GM12891 (cell line): ENCODE measurements at regions not wholly inside any gene's neighbourhood (a gene's known extent, or its start where the extent isn't known, plus 50 kb on each side); places are given as distances from the start of the nearest gene placed in this dataset.
"Not testable (repeated sequence)": the region's sequence is repeated elsewhere in the genome, so short reads cannot be mapped to it uniquely, and the experiment has no call there.

Source experiments
- DNase-seq: peaks from one replicate; pipeline ENCODE4 v3.0.0; 2011; ENCODE audit warnings: low spot score; ENCODE audit not compliant: insufficient read length
- FAIRE-seq: peaks from 2 replicates; lab custom pipeline; 2011; peaks lifted over from hg19 to GRCh38; lab: Jason Lieb, UNC
- PAX5 ChIP-seq: IDR thresholded peaks from 2 replicates; pipeline ENCODE4 v1.6.1; 2011; ENCODE audit warnings: low read length, moderate library complexity, mild to moderate bottlenecking; ENCODE audit not compliant: insufficient read depth, severe bottlenecking
- POLR2A ChIP-seq: IDR thresholded peaks from 2 replicates; pipeline ENCODE4 v1.6.1; 2011; ENCODE audit warnings: low read depth, low read length, control low read depth
- POLR2AphosphoS5 ChIP-seq: IDR thresholded peaks from 2 replicates; pipeline ENCODE4 v1.6.1; 2011; ENCODE audit warnings: low read depth, low read length, control low read depth
- POU2F2 ChIP-seq: IDR thresholded peaks from 2 replicates; pipeline ENCODE4 v1.6.1; 2011; ENCODE audit warnings: low read depth, mild to moderate bottlenecking, control low read depth, low read length, moderate library complexity
- SPI1 ChIP-seq: IDR thresholded peaks from 2 replicates; pipeline ENCODE4 v1.6.1; 2011; ENCODE audit warnings: low read depth, low read length, control low read depth
- TAF1 ChIP-seq: IDR thresholded peaks from 2 replicates; pipeline ENCODE4 v1.6.1; 2011; ENCODE audit warnings: low read depth, low read length, control low read depth

DNA sequence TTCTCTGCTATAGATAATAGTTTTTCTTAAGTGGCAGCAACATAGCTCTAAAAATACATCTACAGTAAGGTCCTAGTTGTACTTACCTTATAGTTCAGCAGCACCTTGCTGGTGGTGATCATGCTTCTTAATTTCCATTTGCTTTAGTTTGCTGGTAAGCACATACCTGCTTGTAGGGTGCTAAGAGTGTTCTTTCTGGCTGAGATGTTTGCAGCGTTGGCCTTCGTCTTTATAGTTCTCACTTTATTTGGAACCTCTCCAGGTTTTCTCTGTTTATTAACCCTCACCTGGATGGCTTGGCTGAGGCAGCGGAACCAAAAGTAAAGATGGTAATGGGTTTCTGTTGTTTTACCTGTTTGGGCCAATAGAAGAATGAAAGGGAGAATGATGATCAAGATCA is 123.6 kb upstream of the EFEMP1 start:
- DNase-seq (no peak), FAIRE-seq (no peak)
- TF ChIP-seq TAF1 (no peak), POU2F2 (no peak)

DNA sequence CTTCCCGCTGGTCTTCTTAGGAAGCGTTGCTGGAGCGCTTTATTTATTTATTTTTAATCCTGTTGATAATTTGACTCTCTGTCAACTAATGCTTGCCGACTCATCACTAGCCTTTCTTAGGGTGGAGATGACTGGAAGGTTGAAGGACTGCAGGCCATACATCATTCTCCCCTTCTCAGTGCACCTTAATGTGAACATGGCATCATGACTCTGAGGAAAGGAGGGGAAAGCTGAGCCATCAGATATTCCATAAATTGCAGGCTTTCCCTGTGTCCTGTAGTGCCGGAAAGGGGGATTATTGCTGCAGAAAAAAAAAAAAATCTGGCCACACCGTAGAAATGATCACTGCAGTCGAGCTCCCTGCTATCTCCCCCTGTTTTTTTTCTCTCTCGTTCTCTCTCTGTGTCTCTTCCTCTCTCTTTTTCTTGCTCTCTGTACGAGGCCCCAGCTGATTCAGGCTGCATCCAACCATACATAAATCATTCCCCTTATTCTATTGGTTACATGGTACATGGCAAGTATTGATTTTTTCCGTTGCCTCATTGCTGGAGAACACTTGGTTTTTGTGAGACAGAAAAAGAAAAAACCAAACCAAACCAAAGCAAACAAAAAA is 125.8 kb upstream of the EFEMP1 start:
- no peak for TF ChIP-seq SPI1
- no peak for TF ChIP-seq POU2F2
- TF ChIP-seq POLR2A = no peak
- TF ChIP-seq POLR2AphosphoS5 = no peak
- TF ChIP-seq PAX5 = no peak
- TF ChIP-seq TAF1 = no peak
- DNase-seq = no peak
- FAIRE-seq = no peak

- no peak for TF ChIP-seq POU2F2
- no peak for TF ChIP-seq SPI1
- no peak for TF ChIP-seq POLR2AphosphoS5
- no peak for FAIRE-seq
- no peak for DNase-seq
These were observed 130.1 kb upstream of the EFEMP1 start for GRCh38 chr2:56053679-56054078.

- DNase-seq = no peak
- FAIRE-seq = no peak
These were observed 128.4 kb upstream of the CCDC85A start for GRCh38 chr2:56055405-56055804.

DNA sequence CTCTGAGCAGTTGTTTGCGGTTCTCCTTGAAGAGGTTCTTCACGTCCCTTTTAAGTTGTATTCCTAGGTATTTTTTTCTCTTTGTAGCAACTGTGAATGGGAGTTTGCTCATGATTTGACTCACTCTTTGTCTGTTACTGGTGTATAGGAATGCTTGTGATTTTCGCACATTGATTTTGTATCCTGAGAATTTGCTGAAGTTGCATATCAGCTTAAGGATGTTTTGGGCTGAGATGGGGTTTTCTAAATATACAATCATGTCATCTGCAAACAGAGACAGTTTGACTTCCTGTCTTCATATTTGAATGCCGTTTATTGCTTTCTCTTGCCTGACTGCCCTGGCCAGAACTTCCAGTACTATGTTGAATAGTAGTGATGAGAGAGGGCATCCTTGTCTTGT is 122.5 kb upstream of the CCDC85A start:
- FAIRE-seq, DNase-seq: not testable (repeated sequence)

More at GRCh38 chr2:56055405-56055804, 128.4 kb upstream of the CCDC85A start:
- TF ChIP-seq PAX5 = no peak
- no peak for TF ChIP-seq POLR2AphosphoS5

GRCh38 chr2:56068746-56069145 is 115.0 kb upstream of the CCDC85A start:
- FAIRE-seq = no peak
- TF ChIP-seq PAX5 = no peak
- TF ChIP-seq TAF1 = no peak
- no peak for TF ChIP-seq POLR2A
- no peak for TF ChIP-seq POU2F2
- no peak for TF ChIP-seq SPI1
- no peak for TF ChIP-seq POLR2AphosphoS5
- DNase-seq = no peak

- TF ChIP-seq TAF1 = no peak
- TF ChIP-seq PAX5 = no peak
- no peak for TF ChIP-seq POLR2A
- TF ChIP-seq POU2F2 = no peak
- no peak for TF ChIP-seq SPI1
- TF ChIP-seq POLR2AphosphoS5 = no peak
- FAIRE-seq = no peak
These were observed 106.4 kb upstream of the CCDC85A start for GRCh38 chr2:56077359-56077915.

GRCh38 chr2:56082665-56083064 is 101.1 kb upstream of the CCDC85A start:
- no peak for FAIRE-seq
- DNase-seq = no peak
- TF ChIP-seq TAF1 = no peak
- no peak for TF ChIP-seq POLR2A
- no peak for TF ChIP-seq PAX5
- TF ChIP-seq SPI1 = no peak
- TF ChIP-seq POU2F2 = no peak
- no peak for TF ChIP-seq POLR2AphosphoS5

More at GRCh38 chr2:56077359-56077915, 106.4 kb upstream of the CCDC85A start:
- DNase-seq = no peak

GRCh38 chr2:56084111-56084901 is 99.5 kb upstream of the CCDC85A start:
- no peak for FAIRE-seq
- no peak for DNase-seq
- no peak for TF ChIP-seq PAX5
- no peak for TF ChIP-seq POU2F2
- no peak for TF ChIP-seq TAF1
- TF ChIP-seq POLR2A = no peak
- no peak for TF ChIP-seq SPI1
- no peak for TF ChIP-seq POLR2AphosphoS5

- TF ChIP-seq TAF1 = no peak
- TF ChIP-seq SPI1 = no peak
- TF ChIP-seq POU2F2 = no peak
- FAIRE-seq = no peak
- DNase-seq = no peak
These were observed 97.5 kb upstream of the CCDC85A start for GRCh38 chr2:56086336-56086735.

DNA sequence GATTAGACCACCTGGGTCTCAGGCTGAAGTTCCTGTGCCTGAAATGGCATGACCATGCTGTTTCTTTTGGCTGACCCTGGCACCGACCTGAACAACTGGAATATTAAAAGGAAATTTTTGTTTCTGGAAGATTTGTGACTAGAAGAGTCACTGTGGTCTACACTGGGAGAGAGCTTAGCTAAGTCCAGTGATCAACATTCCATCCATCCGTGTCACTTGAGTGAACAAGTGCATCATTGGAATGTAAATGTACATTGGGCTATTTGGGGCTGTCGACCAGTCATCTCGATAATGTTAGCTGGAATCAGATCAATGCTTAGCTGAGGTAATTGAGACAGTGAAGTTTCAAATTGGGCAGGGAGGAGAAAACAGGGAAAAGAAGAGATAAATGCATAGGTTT is 95.4 kb upstream of the CCDC85A start:
- TF ChIP-seq POLR2AphosphoS5 (no peak), POU2F2 (no peak), POLR2A (no peak), SPI1 (no peak), PAX5 (no peak), TAF1 (no peak)
- no peak for DNase-seq
- no peak for FAIRE-seq
